ENCODE measurements at regions not wholly inside any gene's neighbourhood (a gene's known extent, or its start where the extent isn't known, plus 50 kb on each side); places are given as distances from the start of the nearest gene placed in this dataset.

DNA sequence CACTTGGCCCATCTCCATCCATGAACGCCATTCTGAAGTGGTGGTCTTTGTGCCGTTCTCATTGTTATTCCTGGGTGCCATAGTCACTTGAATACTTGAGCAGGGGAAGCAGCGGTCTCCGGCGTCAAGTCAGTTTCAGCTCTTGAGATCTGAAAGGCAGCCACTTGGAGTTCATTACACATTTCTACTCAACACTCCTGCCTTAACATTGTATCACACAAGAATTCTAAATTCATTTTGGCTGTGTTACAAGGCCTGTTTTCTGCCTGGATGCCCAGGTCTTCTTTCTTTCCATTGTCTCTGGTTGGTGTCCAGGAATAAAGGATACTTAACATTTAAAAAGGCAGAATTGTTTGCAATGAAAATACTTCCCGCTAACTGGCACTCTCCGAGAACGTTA lies 69.0 kb upstream of the RAB11FIP2 start:
- TF ChIP-seq, protein P1, sequence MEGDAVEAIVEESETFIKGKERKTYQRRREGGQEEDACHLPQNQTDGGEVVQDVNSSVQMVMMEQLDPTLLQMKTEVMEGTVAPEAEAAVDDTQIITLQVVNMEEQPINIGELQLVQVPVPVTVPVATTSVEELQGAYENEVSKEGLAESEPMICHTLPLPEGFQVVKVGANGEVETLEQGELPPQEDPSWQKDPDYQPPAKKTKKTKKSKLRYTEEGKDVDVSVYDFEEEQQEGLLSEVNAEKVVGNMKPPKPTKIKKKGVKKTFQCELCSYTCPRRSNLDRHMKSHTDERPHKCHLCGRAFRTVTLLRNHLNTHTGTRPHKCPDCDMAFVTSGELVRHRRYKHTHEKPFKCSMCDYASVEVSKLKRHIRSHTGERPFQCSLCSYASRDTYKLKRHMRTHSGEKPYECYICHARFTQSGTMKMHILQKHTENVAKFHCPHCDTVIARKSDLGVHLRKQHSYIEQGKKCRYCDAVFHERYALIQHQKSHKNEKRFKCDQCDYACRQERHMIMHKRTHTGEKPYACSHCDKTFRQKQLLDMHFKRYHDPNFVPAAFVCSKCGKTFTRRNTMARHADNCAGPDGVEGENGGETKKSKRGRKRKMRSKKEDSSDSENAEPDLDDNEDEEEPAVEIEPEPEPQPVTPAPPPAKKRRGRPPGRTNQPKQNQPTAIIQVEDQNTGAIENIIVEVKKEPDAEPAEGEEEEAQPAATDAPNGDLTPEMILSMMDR (IDR thresholded peaks at IDR 0.05), result no peak
- no peak for TF ChIP-seq POLR2AphosphoS5 (IDR thresholded peaks at IDR 0.05)
- no peak for TF ChIP-seq POLR2A (IDR thresholded peaks at IDR 0.05)

All from transverse colon (tissue), 4 donors.